Cerebellar nuclear complex (tissue), 1 donor: ENCODE measurements at regions not wholly inside any gene's neighbourhood (a gene's known extent, or its start where the extent isn't known, plus 50 kb on each side); places are given as distances from the start of the nearest gene placed in this dataset.
"Not testable (repeated sequence)": the region's sequence is repeated elsewhere in the genome, so short reads cannot be mapped to it uniquely, and the experiment has no call there.

Source experiments
- DNase-seq, 2 experiments: peaks; one replicate each; lab custom pipeline; 2025; lab: John Stamatoyannopoulos, UW

DNA sequence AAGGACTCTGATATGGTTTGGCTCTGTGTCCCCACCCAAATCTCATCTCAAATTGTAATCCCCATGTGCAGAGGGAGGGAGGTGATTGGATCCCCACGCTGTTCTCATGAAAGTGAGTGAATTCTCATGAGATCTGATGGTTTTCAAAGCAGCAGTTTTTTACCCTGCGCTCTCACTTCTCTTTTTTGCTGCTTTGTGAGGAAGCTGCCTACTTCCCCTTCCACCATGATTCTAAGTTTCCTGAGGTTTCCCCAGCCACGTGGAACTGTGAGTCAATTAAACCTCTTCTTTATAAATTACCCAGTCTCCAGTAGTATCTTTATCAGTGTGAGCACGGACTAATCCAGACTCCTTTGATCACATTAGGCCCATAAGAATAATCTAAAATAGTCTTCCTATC lies 719.7 kb upstream of the CDH8 start:
- no peak for DNase-seq

DNA sequence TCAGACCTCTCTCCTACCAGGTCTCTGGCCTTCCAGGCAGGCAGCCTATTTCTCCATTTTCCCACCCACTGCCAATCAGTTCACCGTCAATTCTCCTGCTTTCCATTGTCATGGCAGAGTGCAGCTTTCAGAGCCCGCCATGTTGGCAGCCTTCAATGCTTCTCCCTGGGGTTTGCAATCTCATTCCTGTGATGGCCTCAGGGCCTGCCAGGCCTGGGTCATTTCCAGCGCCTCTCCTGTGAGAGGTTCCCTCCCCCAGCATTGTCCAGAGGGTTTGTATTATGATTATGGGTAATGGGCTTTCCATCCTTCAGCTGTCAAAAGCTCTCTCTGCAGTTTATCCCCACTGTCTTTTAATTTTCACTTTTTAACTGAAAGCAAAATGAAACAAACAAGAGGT lies 716.6 kb upstream of the CDH8 start:
- DNase-seq: no peak

DNA sequence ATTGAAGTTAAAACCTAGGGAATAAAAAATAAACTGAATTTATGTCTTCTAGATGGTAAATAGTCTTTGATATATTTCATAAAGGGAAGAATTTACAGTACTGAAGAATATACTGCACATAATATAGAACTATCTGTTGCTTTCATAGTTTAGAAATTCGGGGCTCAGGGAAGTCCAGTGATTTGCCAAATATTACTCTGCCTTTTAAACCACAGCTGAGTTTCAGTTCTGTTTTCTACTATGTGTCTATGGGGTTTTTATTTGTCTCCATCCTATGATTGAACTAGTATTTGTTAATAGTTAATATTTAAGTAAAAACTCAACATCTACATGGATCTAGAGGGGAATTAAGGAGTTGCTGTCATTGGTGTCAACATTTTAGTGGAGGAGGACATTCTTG lies 715.0 kb upstream of the CDH8 start:
- no peak for DNase-seq

DNA sequence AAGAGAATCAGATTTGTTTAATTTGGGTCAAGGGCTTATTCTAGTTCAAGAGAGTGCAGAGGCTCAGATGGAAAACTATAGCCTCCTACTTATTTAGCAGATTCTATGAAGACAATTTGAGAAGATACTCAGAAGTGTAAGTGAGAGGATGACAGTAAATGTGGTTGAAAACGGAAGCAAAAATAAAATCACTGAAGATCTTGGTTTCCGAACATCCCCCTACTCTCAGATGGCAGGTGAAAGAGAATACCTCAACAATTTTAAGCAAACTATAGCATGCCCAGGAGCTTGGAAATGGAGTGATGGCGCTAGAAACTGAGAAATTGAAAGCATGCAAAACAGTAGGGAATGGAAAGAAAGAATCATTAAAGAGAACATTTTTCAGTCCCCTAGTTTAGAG lies 705.5 kb upstream of the CDH8 start:
- no peak for DNase-seq

DNA sequence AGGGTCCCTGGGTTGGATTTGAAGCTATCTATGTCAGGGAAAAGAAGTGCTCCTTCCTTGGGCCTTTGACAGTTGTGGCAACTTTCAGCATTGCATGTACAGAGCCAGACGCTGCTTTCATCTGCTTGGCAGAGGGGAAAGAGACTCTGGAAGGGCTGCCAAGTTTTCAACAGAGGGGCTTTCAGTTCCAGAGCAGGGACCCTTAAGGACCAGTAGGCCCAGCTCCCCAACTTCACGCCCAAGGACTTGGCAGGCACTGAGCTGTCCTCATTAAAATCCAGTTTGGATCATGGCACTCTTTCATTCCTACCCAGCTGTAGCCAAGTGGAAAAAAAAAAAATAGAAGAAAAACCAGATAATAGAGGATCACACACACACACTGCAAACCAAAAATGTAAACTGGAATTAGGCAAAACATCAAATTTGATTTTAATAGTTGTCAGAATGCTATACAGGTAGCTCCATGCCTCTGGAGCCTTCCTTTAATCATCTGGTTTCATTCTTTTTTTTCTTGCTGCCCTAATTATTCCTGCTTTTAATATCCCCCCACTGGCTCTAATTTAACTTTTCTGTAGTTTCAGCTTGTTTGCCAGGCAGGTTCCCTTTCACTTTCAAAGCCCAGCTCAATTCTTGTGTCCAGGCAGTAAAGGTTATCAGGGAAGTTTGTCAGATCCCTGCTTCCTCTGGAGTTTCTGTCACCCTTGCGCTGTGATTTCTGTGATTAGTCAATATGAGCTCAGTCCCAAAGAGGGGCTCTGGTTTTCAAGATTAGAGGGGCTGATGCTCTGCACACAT lies 702.6 kb upstream of the CDH8 start:
- no peak for DNase-seq

DNA sequence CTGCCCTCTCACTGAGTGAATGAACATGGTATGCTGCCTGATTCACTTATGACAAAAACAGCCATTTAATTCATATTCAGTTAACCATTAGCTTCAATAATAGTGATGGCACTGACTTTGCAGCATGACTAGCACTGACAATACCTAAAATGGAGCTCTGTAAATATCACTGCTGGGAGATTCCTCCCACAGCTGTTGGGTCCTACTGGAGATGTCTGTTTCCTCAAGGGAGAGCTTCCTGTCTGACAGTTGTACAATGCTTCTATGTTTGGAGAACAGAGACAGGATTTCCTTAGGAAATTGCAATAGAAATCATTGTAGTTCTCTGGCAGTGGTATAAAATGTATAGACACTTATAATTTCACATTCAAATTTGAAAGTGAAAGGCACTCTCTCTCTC lies 695.9 kb upstream of the CDH8 start:
- DNase-seq: no peak

DNA sequence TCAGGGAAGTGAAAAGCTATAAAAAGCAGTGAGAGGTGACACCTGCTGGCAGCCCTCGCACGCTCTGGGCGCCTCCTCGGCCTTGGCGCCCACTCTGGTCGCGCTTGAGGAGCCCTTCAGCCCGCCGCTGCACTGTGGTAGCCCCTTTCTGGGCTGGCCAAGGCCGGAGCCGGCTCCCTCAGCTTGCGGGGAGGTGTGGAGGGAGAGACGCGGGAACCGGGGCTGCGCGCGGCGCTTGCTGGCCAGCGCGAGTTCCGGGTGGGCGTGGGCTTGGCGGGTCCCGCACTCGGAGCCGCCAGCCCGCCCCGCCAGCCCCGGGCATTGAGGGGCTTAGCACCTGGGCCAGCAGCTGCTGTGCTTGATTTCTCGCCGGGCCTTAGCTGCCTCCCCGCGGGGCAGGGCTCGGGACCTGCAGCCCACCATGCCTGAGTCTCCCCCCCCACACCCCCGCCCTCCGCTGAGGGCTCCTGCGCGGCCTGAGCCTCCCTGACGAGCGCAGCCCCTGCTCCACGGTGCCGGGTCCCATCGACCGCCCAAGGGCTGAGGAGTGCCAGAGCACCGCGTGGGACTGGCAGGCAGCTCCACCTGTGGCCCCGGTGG lies 688.5 kb upstream of the CDH8 start:
- not testable (repeated sequence) for DNase-seq

DNA sequence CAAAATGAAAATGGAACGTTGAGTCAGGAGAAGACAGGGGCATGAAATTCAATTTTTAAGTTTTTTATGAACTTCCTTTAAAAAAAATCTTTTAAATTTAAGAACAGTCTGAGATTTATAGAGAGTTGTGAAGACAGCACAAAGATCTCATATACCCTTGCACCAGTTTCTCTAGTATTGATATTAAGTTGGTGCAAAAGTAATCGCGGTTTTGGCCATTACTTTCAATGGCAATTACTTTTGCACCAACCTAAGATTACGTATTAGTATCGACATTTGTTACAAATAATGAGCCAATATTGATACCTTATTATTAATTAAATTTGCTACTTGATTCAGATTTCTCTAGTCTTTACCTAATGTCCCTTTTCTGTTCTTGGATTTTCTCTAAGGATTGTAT lies 684.4 kb upstream of the CDH8 start:
- DNase-seq: no peak

DNA sequence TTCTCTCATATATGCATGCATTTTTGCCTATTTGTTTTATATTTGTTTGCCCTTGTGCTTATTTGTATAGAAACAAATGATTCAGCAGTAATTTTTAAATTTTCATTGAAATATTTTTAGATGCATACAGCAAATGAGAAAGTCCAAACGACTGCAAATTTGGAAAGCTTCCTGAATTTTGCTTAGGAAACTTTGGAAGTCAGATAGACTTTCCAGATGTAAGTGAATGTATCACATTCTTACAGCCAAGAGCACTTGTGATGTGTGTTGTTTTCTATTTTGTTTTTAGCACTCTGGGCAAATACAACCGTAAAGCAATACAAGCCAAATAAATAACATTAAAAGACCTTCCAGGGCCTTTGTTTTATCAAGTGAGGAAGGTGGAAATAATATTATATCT lies 680.8 kb upstream of the CDH8 start:
- DNase-seq: no peak

DNA sequence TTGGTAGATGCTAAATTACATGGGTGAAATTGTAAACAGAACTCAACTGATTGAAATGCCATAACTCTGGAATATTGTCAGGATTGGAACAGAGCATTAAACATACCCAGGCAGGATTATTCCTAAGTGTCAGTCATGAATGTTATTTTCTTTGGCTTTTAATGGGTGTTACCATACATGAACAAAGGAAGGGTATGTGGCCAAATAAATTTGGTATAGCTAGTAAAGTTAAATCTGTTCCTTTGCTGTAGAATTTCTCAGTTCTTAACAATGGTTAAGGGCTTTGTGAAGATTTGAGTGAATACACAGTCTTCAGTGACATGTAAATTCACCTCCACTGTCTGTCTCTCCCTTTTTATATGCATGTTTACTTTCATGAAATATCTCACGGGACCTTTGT lies 679.5 kb upstream of the CDH8 start:
- no peak for DNase-seq

DNA sequence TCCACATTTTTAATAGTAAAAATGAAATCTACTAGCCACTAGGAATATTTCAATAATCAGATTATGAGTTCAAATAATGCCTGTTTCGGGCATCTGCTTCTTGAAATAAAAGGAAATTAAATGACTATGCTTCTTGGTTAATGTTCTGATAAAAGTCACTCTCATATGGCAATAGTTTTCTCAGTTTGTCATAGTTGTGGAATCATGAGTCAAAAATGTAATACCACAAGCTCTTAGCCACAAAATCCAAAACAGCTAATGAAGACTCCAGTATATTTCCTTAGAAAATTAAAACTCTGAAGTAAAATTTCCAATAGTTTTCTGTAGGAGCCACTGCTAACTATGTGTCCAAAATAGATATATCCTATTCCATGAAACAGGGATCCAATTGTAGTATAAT lies 676.3 kb upstream of the CDH8 start:
- no peak for DNase-seq

DNA sequence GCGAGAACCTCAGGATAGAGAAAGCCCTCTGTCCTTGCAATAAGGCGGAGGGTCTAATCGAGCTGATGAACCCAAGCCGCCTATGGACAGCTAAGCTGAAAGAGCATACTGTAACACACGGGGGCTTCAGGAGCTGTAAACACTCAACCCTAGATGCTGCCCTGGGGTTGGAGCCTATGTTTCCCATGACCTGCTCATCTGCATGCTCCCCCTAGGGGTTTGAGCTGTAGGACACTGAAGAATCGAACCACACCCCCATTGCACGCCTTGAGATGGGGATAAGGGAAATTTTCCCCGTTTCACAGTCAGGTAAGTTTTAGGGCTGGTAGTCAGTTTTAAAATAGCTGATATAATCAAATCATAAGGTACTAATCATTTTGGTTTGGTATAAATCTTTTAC lies 675.6 kb upstream of the CDH8 start:
- no peak for DNase-seq

DNA sequence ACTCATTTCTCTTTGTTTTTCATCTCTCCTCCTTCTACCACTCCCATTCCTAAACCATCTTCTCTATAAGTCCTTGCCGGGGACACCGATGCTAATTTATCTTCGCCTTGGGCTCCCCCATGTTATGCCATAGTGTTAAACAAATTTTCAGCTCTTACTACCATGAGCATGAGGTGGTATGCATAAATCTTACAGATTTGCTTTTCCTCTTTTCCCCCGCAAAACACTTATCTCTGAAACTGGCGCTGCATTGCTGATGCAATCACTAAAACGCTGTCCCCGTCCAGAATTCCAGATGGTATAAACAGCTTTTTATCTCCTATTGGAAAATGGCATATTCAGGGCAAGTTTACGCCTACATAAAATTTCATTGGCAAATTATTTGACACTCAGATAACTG lies 673.6 kb upstream of the CDH8 start:
- DNase-seq: no peak

DNA sequence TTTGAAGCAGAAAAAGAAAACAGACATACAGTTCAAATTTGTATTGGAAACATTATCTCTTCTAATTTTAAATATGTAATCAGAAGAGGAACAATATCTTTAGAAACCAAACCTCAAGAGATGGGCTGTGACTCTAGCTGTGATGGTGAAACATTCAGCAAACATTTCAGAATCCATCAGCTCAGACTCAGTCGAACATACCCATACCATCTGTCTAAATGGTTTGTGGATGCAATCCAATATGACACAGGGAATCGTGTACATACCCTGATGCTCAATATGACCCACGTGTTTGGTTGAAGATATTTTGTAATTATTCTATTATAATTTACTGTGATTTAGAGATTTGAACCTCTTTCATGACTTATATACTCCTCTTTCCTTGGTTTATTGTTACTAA lies 665.2 kb upstream of the CDH8 start:
- DNase-seq: no peak

DNA sequence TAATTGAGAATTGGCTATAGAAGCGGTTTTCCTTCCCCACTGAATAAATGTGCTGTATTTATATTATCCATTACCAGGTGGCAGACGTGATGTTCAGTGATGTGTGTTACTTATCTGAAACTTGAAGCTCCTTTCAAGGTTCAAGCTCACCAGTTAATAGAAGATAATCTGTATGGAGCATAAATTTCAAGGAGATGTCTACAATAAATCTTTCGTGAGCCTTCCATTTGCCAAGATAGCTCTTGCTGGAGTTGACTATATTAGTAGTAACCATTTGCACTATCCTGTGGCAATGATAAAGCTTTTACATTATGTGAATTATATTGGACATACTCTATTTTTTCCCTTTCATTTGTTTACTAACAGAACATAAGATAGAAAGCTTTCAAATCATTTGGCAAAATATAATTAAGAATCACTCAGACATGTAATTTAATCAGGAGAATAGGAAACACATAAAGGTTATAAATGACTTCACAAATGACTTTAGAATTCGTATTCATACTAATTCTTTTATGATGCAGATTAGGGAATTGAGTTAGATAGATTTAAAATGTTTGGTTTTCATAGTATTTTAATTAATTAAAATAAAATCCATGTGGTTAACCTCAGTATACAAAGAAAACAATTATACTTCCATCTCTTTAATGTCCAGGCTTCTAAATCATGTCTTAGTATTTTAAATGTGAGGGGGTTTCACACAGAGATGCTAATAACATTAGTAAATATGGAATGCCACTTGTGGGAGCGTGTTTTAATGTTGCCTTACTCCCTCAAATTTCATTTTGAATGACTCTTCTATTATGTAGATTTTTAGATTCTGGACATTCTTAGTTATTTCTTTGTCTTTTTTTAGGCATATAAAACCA lies 664.4 kb upstream of the CDH8 start:
- no peak for DNase-seq

DNA sequence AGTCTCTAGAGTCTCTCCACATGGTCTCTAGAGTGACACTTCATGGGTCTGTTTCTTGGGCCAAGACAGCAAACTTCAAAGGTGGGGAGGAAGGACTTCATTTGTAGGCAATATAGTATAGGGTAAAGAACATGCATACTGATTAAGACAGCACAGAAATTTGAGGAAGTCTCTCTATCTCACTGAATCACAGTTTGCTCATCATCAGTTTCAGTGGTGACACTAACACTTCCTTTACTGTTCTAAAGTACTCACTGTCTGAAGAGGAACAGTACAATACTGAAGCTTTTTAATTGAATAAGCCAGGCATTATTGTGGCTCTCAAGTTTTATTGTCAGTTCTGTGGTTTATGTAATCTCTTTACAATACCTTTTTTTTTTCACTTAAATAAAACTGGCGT lies 656.4 kb upstream of the CDH8 start:
- DNase-seq: no peak

DNA sequence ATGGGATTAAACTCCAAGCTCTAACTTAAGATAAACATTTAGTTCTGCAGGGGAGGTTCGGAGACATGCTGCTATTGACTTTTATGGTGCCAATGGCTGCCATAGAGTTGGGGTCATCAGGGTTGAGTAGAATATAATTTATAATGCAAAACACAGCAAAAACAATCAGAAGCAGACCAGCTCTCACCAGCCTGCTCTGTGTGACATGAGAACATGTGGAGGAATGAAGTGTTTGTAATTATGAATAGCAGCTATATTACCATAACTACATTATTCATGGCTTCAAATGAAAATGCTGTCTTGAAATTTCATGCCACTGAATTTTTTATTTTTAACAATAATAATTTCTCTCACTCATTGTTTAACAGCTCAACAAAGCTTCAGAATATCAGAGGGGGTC lies 645.6 kb upstream of the CDH8 start:
- no peak for DNase-seq

DNA sequence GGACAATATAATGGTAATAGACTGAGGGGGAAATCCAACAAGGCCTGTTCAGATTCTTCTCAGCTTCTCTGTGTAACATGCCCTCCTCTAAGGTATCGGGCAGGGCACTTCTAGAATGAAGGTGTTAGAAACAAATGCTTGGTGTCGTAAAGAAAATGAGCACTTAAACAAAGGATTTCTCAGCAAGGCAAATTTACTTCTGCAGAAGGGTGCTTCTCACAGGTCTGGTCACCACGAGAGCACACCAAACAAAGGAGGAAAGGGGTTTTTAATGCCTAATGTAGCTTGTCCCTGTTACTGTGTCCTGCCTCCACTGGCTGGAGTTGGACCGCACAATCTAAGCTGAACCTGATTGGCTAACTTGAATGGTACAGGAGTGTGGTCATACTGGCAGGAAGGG lies 642.6 kb upstream of the CDH8 start:
- DNase-seq: no peak

DNA sequence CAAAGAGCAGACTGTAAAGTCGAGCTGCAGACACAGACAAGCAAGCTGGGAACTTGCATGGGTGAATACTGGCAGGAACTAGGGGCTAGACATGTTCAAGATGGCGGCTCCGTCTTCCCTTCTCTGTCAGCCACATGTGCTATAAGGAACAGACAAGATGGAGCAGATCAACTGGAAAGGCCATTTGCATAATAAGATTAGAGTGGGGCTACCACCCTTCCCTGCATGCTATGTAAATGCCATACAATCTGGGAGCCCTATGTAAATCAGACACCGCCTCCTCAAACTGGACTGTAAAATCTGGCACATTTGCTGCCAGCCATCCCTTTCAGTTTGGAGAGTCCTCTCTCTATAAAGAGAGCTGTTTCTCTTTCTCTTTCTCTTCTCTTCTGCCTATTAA lies 640.1 kb upstream of the CDH8 start:
- DNase-seq: no peak

DNA sequence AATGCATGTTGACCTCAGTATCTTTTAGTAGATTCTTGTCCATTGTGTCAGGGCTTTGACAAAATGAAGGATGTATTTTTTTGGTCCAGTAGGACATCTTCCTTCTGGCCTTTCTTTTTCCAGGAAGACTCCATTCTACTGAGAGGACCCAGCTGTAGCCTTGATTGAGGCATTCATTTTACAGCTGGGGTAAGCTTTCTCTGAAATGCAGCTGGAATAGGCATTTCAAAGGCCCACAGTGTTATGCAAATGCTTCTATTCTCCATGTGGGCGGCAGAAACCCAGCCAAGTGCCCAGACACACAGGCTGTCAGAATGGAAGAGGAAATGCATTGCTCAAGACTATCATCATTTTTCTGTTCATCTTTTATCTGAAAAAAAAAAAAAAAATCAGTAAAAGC lies 629.0 kb upstream of the CDH8 start:
- DNase-seq: no peak

DNA sequence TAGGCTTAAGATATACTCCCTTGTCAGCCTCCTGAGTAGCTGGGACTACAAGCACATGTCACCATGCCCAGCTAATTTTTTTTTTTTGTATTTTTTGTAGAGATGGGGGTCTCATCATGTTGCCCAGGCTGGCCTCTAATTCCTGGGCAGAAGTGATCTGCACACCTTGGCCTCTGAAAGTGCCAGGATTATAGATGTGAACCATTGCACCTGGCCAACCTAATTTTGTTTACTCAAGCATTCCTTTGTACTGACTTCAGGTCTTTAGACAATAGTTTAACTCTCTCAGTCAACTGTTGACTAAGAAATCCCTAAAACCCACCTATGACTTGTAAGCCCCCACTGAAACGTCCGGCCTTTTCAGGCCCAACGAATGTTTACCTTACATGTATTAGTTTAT lies 628.3 kb upstream of the CDH8 start:
- DNase-seq: no peak

DNA sequence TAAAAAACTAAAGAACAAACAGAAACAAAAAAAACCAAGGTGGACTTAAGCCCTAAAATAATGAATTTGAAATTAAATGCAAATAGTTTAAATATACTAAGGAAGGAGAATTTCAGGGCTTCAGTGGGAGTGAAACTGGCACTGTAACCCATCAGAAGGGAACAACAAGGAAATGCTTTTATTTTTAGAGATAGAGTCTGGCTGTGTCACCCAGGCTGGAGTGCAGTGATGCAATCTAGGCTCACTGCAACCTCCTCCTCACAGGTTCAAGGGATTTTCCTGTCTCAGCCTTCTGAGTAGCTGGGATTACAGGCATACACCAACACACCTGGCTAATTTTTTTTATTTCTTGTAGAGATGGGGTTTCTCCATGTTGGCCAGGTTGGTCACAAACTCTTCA lies 625.2 kb upstream of the CDH8 start:
- no peak for DNase-seq

DNA sequence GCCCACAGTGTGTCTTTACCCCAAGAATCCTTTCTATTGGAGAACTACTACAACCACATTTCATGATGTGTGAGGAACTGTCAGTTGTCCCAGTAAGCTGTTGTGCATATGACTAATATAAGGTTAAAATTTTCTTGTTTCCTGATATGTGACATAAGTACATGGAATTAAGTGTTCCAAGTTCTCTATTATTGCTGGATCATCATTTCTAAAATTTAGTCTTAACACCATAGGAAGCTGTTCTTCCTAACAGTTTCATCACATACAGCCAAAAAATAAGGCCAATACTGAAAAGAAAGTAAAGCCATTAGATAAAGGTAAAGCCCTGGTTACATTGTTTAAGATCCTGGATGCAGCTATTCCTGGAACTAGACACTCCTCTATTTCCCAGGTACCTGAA lies 620.9 kb upstream of the CDH8 start:
- no peak for DNase-seq
